ENCODE measurements at regions not wholly inside any gene's neighbourhood (a gene's known extent, or its start where the extent isn't known, plus 50 kb on each side); places are given as distances from the start of the nearest gene placed in this dataset.

GRCh38 chr6:106889692-106890091, 84.8 kb downstream of the CD24 start:
- TF ChIP-seq, protein P1, sequence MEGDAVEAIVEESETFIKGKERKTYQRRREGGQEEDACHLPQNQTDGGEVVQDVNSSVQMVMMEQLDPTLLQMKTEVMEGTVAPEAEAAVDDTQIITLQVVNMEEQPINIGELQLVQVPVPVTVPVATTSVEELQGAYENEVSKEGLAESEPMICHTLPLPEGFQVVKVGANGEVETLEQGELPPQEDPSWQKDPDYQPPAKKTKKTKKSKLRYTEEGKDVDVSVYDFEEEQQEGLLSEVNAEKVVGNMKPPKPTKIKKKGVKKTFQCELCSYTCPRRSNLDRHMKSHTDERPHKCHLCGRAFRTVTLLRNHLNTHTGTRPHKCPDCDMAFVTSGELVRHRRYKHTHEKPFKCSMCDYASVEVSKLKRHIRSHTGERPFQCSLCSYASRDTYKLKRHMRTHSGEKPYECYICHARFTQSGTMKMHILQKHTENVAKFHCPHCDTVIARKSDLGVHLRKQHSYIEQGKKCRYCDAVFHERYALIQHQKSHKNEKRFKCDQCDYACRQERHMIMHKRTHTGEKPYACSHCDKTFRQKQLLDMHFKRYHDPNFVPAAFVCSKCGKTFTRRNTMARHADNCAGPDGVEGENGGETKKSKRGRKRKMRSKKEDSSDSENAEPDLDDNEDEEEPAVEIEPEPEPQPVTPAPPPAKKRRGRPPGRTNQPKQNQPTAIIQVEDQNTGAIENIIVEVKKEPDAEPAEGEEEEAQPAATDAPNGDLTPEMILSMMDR (IDR thresholded peaks at IDR 0.05; ENCODE audit: poor library complexity, severe bottlenecking): no peak
- TF ChIP-seq EP300 (conservative IDR thresholded peaks at IDR 0.05; ENCODE audit: poor library complexity, severe bottlenecking): no peak
- TF ChIP-seq EZH2 (IDR thresholded peaks at IDR 0.05; ENCODE audit: borderline replicate concordance, insufficient read depth, low read length, poor library complexity, severe bottlenecking): no peak
- no peak for TF ChIP-seq RAD21 (conservative IDR thresholded peaks at IDR 0.05)

Measured in neural cell (in vitro differentiated cells).